K562 (cell line): ENCODE measurements at regions not wholly inside any gene's neighbourhood (a gene's known extent, or its start where the extent isn't known, plus 50 kb on each side); places are given as distances from the start of the nearest gene placed in this dataset.

ENCODE experiments used
- CBFA2T3 ChIP-seq: fragments of 450-650 bp; IDR thresholded peaks from 2 replicates; pipeline ENCODE4 v1.6.1; 2017
- CREB3 ChIP-seq: fragments of 450-650 bp; conservative IDR thresholded peaks from 2 replicates; pipeline ENCODE4 v1.6.1; 2016; ENCODE audit warnings: missing genetic modification characterization, low read depth, mild to moderate bottlenecking, missing compliant biosample characterization, moderate library complexity
- ELF1 ChIP-seq: fragments of 200-800 bp; sonication (Bioruptor generic); IDR thresholded peaks from 2 replicates; pipeline ENCODE4 v1.6.1; 2016; ENCODE audit warnings: missing genetic modification characterization, missing compliant biosample characterization
- ERF ChIP-seq: fragments of 450-650 bp; formaldehyde crosslinking; IDR thresholded peaks from 2 replicates; pipeline ENCODE4 v1.4.0; 2020; ENCODE audit warnings: mild to moderate bottlenecking, mixed read lengths
- FOXP4 ChIP-seq: sonication (generic); formaldehyde crosslinking; IDR thresholded peaks from 2 replicates; pipeline ENCODE4 v1.8.0; 2022; ENCODE audit warnings: mild to moderate bottlenecking, missing genetic modification reagents, borderline replicate concordance
- GTF2F1 ChIP-seq: IDR thresholded peaks from 2 replicates; pipeline ENCODE4 v1.6.1; 2011; ENCODE audit warnings: low read depth, low read length, improper control_type of control experiment
- HDAC8 ChIP-seq: fragments of 450-650 bp; IDR thresholded peaks from 2 replicates; pipeline ENCODE4 v1.6.1; 2016; ENCODE audit warnings: mild to moderate bottlenecking, missing genetic modification characterization, moderate library complexity, missing compliant biosample characterization
- HMBOX1 ChIP-seq: sonication (generic); IDR thresholded peaks from 2 replicates; pipeline ENCODE4 v1.6.1; 2016
- KLF6 ChIP-seq: fragments of 250-450 bp; sonication (Bioruptor Pico); IDR thresholded peaks from 2 replicates; pipeline ENCODE4 v1.4.0; 2020; ENCODE audit warnings: mild to moderate bottlenecking, moderate library complexity, borderline replicate concordance
- MITF ChIP-seq: IDR thresholded peaks from 2 replicates; pipeline ENCODE4 v1.6.1; 2014; ENCODE audit warnings: antibody characterized with exemption
- NBN ChIP-seq: fragments of 450-650 bp; IDR thresholded peaks from 2 replicates; pipeline ENCODE4 v1.6.1; 2016; ENCODE audit warnings: low read depth, mild to moderate bottlenecking
- NFE2 ChIP-seq: IDR thresholded peaks from 2 replicates; pipeline ENCODE4 v1.6.1; 2014; ENCODE audit warnings: antibody characterized with exemption, low read depth
- POLR2G ChIP-seq: fragments of 200-400 bp; formaldehyde crosslinking; IDR thresholded peaks from 2 replicates; pipeline ENCODE4 v1.6.1; 2017; ENCODE audit warnings: low read depth, mild to moderate bottlenecking, antibody characterized with exemption, low read length, moderate library complexity
- PTRF ChIP-seq: fragments of 450-650 bp; IDR thresholded peaks from 2 replicates; pipeline ENCODE4 v1.6.1; 2016; ENCODE audit warnings: mild to moderate bottlenecking, missing genetic modification characterization, missing compliant biosample characterization
- RFX1 ChIP-seq: fragments of 450-650 bp; IDR thresholded peaks from 2 replicates; pipeline ENCODE4 v1.6.1; 2016; ENCODE audit warnings: mild to moderate bottlenecking, moderate library complexity
- SOX6 ChIP-seq: fragments of 450-650 bp; IDR thresholded peaks from 2 replicates; pipeline ENCODE4 v1.6.1; 2014; ENCODE audit warnings: mild to moderate bottlenecking
- U2AF2 ChIP-seq: fragments of 200-400 bp; formaldehyde crosslinking; optimal IDR thresholded peaks from 2 replicates; pipeline ENCODE3; 2017; ENCODE audit warnings: low read depth, mild to moderate bottlenecking, low read length
- ZBTB9 ChIP-seq: fragments of 450-650 bp; formaldehyde crosslinking; IDR thresholded peaks from 2 replicates; pipeline ENCODE4 v1.4.0; 2020; ENCODE audit warnings: mild to moderate bottlenecking, moderate library complexity
- ZNF3 ChIP-seq: fragments of 250-450 bp; sonication (Bioruptor Pico); IDR thresholded peaks from 2 replicates; pipeline ENCODE4 v1.5.0; 2021; ENCODE audit warnings: mild to moderate bottlenecking, moderate library complexity
- ZNF316 ChIP-seq: fragments of 450-650 bp; IDR thresholded peaks from 2 replicates; pipeline ENCODE4 v1.6.1; 2016

- TF ChIP-seq ELF1 (tag) = no peak
- TF ChIP-seq HMBOX1 = peak; percentile 80
- TF ChIP-seq RFX1 = no peak
- peak; percentile 76 for TF ChIP-seq NFE2
- TF ChIP-seq KLF6 (CRISPR knock-in tag) = no peak
- no peak for TF ChIP-seq NBN
- no peak for TF ChIP-seq HDAC8 (tag)
- TF ChIP-seq MITF = no peak
- peak; percentile 57; the same call in 1 of the 2 replicates for TF ChIP-seq ZNF316
- TF ChIP-seq SOX6 = peak; percentile 53; the same call in 1 of the 2 replicates
- no peak for TF ChIP-seq ERF (CRISPR knock-in tag)
- no peak for TF ChIP-seq FOXP4 (CRISPR knock-in tag)
- no peak for TF ChIP-seq ZBTB9 (CRISPR knock-in tag)
- TF ChIP-seq CBFA2T3 = peak; percentile 82
- TF ChIP-seq CREB3 (tag) = no peak
- TF ChIP-seq POLR2G = no peak
- TF ChIP-seq PTRF (tag) = no peak
- TF ChIP-seq U2AF2 = no peak
- TF ChIP-seq GTF2F1 = no peak
- TF ChIP-seq ZNF3 (CRISPR knock-in tag) = no peak
These were observed 269.4 kb upstream of the ALG10 start (continued) for GRCh38 chr12:33752854-33753253.
